Fibroblast of villous mesenchyme (primary cell): ENCODE measurements at regions not wholly inside any gene's neighbourhood (a gene's known extent, or its start where the extent isn't known, plus 50 kb on each side); places are given as distances from the start of the nearest gene placed in this dataset.

Experiments used
- DNase-seq: peaks from one replicate; pipeline ENCODE4 v3.0.0-alpha.2; 2010; ENCODE audit warnings: low read depth
- H3K4me3 ChIP-seq: 2 replicates; pipeline ENCODE4 v1.5.1; 2011; ENCODE audit warnings: low read depth, mild to moderate bottlenecking, low read length
- TF ChIP-seq, protein P1 (sequence below): IDR thresholded peaks from 2 replicates; pipeline ENCODE4 v1.5.1; 2012; ENCODE audit warnings: low read depth, mild to moderate bottlenecking, low read length; ENCODE audit not compliant: insufficient read depth

- DNase-seq: no peak
- TF ChIP-seq, protein P1, sequence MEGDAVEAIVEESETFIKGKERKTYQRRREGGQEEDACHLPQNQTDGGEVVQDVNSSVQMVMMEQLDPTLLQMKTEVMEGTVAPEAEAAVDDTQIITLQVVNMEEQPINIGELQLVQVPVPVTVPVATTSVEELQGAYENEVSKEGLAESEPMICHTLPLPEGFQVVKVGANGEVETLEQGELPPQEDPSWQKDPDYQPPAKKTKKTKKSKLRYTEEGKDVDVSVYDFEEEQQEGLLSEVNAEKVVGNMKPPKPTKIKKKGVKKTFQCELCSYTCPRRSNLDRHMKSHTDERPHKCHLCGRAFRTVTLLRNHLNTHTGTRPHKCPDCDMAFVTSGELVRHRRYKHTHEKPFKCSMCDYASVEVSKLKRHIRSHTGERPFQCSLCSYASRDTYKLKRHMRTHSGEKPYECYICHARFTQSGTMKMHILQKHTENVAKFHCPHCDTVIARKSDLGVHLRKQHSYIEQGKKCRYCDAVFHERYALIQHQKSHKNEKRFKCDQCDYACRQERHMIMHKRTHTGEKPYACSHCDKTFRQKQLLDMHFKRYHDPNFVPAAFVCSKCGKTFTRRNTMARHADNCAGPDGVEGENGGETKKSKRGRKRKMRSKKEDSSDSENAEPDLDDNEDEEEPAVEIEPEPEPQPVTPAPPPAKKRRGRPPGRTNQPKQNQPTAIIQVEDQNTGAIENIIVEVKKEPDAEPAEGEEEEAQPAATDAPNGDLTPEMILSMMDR: no peak
- H3K4me3 ChIP-seq: no peak overlapping the region
Measured at GRCh38 chr14:36449903-36450302, 70.1 kb downstream of the NKX2-1 start.

- no peak for DNase-seq
- no peak overlapping the region for H3K4me3 ChIP-seq
- TF ChIP-seq, protein P1: no peak
Measured at GRCh38 chr14:36443374-36443773, 76.7 kb downstream of the NKX2-1 start.

GRCh38 chr14:36442824-36443241 is 77.2 kb downstream of the NKX2-1 start:
- no peak overlapping the region for H3K4me3 ChIP-seq
- no peak for DNase-seq
- TF ChIP-seq, protein P1: no peak

DNA sequence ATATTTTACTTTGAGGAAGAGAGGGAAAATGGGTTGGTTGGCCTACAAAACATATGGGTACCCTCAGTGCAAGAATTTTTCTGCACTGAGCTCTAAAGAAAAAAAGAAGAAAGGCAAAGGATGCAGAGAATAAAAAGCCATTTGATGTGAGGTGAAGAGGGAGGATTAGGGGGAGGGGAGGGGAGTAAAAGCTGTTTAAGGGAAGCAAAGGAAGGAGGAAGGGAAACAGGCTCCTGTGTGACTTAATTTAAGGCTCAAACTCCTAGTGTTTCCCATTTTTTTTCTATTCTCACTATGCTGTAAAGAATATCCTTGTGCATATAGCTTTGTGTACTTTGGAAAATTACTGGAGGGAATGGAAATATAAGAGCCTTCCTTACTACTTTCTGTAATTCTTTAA is 78.7 kb downstream of the NKX2-1 start:
- H3K4me3 ChIP-seq: no peak overlapping the region
- TF ChIP-seq, protein P1: no peak
- no peak for DNase-seq

DNA sequence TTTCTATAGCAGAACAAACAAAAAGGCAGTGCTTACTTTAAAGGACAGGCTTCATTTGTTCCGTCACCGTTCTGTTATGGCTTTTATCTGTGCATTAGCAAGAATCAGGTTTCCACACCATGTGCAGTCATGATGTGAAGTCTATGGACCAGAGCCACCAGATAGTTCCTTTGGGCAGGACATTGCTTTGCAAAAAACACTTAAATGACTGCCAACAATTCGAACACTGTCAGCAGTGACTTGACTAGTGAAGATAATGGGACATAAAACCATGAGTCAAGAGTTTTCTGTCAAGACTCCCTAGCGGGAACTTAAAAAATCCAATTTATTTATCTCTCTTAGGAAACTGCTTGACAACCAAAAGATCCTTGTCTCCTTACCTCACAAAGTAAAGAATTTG is 80.3 kb downstream of the NKX2-1 start:
- TF ChIP-seq, protein P1: no peak
- no peak overlapping the region for H3K4me3 ChIP-seq
- no peak for DNase-seq

- H3K4me3 ChIP-seq: no peak overlapping the region
- DNase-seq: no peak
- TF ChIP-seq, protein P1: no peak
Measured at GRCh38 chr14:36438883-36439282, 81.1 kb downstream of the NKX2-1 start.

GRCh38 chr14:36430662-36431084 is 89.4 kb downstream of the NKX2-1 start:
- no peak for DNase-seq
- no peak overlapping the region for H3K4me3 ChIP-seq
- TF ChIP-seq, protein P1: no peak
